Stimulated activated CD8-positive, alpha-beta memory T cell treated with anti-CD3 and anti-CD28 coated beads, Interleukin-7, amount 100 ng/mL, for 48 hours (primary cell): ENCODE measurements at regions not wholly inside any gene's neighbourhood (a gene's known extent, or its start where the extent isn't known, plus 50 kb on each side); places are given as distances from the start of the nearest gene placed in this dataset.

Experiments
- DNase-seq, 2 donors: peaks; one replicate each; pipeline ENCODE4 v3.0.0-alpha.2; 2020; ENCODE audit warnings: low read depth in 1 of 2; ENCODE audit errors: extremely low read depth in 1 of 2

DNA sequence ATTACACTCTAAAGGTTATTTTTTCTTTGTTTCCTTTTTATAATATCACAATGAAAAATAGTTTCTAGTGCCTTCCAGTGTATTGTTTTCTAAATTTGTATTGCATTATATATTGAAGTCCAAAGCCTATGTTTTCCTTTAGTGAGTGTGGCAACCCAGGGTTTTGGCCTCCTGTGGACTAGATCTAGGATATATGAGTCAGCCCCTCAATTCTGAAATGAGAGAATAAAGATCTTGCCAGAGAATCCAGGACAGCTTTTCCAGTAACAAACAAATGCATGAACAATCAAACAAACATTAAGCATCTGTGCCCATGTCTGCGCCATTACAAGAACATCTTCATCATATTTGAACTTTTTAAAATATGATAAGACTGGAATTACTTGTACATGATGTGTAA, 70.7 kb upstream of the SSTR1 start:
- DNase-seq = no peak

DNA sequence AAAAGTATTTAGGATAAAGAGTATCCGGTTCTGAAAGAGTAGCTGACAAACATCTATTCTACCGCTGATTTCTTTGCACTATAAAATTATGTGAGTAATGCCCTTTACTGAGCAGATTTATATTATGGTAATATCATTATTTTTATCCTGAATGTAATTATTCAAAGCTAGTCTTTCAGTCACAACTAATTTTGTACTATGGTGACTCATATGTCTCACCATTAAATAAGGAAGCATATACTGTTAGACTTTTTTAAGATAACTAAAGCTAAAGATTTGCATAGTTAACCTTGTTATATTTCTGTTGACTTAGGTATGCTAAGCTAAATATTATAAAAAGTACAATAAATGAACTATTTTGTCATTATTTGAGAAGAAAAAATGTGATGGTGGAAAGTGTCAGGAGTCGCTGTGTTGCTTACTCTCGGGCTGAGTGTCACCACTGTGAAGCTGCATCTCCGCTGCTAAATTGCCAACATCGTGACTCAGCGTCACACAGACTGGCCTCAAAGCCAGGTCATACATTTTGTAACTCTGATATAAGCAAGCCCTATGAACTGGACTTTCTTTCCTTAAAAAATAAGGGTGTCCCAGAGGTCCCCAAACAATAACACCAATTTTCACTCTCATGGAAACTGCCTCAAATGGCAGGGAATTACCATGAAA, 69.1 kb upstream of the SSTR1 start:
- no peak for DNase-seq

DNA sequence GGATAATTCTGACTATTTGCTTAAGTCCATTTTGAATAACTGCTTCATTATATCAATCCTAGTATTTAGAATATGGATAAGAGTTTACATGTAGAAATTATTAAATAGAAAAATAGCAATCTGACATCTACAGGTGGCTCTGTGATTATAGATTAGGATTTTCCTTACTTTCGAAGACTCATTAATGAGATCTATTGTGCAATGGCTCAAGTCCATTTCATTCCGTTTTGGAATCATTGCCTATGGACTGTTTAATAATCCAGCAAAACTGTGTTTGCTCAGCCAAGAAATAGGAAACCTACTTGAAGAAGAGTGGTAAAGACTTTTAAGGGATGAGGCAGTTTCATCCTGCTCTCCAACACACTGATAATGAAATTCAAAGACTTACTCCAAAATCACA, 67.8 kb upstream of the SSTR1 start:
- no peak for DNase-seq

DNA sequence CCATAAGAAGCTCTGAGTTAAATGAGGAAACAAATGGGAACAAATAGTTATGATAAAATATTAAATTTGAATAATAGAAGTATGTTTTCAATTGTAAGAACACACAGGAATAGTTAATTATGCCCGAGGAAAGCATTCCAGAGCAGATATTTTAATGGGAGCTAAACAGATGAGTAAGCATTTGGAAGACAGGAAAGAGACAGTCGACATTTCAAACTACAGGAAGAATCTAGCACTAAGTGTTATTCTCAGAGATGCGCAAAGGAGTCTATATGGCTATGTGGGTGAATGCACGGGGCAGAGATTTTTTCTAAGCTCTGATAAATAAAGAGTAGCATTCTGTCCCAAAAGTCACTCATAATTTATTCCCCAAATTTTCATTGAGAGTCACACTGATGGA, 64.5 kb upstream of the SSTR1 start:
- DNase-seq = no peak

DNA sequence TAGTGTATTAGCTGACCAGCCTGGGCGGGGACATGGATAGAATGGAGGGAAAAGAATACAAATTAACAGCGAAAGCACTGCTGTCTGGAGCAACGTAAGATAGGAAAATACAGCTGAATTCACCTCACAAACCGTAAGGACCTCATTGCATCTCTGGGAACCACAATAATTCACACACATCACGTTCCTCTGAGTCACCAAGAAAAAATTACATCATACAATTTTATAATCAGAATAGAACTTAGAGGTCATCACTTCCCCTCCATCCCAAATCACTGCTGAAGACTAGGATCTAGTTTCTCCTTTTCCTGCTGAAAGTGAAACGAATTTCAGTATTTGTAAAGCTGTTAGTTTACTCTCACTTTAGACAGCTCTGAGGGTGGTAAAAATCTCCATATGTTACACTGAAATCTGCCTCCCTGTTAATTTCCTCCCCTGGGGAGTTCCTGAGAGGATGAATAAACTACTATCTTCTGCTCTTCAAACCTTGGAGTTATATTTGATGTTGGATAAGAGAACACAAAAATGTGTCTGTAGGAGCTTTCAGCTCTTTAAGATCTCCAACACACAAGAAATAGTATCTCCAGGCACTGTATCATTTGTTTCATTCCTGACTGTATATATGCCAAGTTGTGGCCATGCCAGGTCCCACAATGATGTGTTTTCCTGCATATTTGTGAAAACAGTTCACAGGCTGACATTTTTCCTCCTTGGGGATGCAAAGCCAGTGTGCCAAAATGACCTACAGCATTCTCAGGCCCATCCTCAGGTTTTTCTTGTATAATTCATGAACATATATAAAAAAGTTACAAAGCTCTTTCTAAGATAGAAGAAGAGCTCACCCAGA, 63.8 kb upstream of the SSTR1 start:
- no peak for DNase-seq

DNA sequence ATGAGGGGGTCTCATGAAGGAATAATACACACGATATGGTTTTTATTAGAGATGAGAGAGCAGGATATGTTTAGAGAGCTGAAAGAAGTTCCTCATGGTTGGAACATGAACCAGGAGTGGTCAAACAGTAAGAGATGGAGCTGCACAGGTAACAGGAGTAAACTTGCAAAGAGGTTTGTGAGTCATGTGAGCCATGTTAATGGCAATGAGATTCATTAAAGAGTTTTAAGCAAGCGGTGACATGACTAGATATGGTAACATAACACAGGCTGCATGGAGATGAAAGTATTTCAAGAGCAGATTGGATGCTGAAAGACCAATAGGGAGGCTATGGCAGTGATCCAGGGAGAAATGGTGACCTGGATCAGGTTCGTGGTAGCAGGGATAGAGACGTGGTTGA, 62.6 kb upstream of the SSTR1 start:
- DNase-seq = no peak

DNA sequence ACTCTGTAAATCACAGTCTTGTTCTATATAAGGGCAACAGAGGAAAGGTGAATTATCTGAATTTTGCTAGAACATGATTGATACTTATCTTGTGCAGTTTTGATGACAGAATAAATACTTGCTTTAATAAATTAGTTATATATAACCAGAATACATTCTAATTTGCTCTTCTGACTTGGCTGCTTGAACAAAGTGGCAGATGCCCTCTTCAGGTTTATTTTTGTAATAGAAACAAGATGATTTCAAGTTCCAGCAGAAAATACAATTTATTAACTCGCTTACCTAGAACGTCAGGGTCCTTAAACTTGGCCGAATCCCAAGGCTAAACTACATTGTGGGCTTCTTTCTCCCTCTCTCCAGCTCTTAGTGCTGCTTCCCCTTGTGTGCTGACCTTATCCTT, 57.6 kb upstream of the SSTR1 start:
- no peak for DNase-seq
